22Rv1 (cell line): ENCODE measurements at regions not wholly inside any gene's neighbourhood (a gene's known extent, or its start where the extent isn't known, plus 50 kb on each side); places are given as distances from the start of the nearest gene placed in this dataset.

Source experiments
- H3K27ac ChIP-seq: fragments of 450-650 bp; 2 replicates; pipeline ENCODE4 v1.5.1; 2017
- ZFX ChIP-seq: fragments of 450-650 bp; IDR thresholded peaks from 2 replicates; pipeline ENCODE4 v1.6.1; 2017; ENCODE audit warnings: antibody characterized with exemption, borderline replicate concordance
- TF ChIP-seq, protein P1 (sequence below): fragments of 450-650 bp; IDR thresholded peaks from 2 replicates; pipeline ENCODE4 v1.5.1; 2017; ENCODE audit warnings: mild to moderate bottlenecking

DNA sequence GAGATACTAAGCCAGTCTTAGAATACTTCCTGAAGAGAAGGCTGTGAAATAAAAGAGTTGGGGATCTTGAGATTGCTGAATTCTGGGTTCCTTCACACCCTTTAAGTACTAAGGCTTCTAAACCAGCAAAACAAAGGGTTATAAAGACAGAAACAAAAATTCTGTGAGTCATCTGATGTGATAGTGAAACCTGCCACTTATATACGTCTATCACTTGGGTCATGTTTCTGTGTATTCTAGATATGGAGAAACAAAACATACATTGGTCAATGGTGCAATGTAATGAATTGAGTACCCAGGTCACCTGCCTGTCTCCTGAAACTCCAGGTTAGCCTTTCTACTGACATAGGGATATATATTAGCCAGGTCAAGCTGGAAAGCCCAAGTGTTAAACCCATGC is 319.3 kb upstream of the GRAMD2B start:
- no peak for TF ChIP-seq ZFX
- TF ChIP-seq, protein P1, sequence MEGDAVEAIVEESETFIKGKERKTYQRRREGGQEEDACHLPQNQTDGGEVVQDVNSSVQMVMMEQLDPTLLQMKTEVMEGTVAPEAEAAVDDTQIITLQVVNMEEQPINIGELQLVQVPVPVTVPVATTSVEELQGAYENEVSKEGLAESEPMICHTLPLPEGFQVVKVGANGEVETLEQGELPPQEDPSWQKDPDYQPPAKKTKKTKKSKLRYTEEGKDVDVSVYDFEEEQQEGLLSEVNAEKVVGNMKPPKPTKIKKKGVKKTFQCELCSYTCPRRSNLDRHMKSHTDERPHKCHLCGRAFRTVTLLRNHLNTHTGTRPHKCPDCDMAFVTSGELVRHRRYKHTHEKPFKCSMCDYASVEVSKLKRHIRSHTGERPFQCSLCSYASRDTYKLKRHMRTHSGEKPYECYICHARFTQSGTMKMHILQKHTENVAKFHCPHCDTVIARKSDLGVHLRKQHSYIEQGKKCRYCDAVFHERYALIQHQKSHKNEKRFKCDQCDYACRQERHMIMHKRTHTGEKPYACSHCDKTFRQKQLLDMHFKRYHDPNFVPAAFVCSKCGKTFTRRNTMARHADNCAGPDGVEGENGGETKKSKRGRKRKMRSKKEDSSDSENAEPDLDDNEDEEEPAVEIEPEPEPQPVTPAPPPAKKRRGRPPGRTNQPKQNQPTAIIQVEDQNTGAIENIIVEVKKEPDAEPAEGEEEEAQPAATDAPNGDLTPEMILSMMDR: no peak
- no peak overlapping the region for H3K27ac ChIP-seq

DNA sequence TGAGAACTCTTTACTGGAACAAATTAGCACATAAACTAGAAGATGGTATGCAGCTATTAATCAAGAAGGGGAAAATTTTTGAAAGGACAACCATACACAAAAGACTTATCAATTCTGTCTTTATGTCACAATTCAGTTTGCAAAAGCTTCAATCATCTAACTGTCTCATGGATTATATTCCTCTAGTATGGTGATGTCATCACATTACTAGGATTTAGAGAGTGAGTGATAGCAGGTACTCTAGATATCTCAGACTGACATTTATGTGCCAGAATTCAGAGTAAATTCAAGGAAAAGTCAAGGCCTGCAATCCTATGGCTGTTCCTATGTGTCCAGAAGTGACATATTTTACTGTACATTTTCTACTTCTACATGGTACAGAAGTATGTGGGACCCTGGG is 318.9 kb upstream of the GRAMD2B start:
- H3K27ac ChIP-seq: no peak overlapping the region
- no peak for TF ChIP-seq ZFX
- TF ChIP-seq, protein P1: no peak

DNA sequence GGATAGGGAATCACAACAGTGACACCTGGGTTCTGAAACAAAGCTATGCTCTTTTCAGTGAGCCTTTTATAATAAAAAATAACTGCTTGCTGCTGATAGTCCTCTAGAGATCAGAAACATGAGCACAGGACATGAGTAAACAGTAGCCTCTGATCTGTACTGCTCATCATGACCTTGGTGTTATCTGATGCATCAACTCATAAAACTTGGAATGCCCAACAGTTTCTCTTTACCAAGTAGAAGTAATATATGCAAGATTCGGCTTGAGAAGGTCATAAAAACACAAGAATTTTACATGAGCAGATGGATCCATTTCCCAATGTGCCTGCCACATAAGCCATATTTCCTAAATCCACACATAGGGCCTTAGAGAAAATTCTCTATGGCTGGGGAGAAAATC is 318.3 kb upstream of the GRAMD2B start:
- TF ChIP-seq, protein P1: no peak
- TF ChIP-seq ZFX: no peak
- no peak overlapping the region for H3K27ac ChIP-seq

DNA sequence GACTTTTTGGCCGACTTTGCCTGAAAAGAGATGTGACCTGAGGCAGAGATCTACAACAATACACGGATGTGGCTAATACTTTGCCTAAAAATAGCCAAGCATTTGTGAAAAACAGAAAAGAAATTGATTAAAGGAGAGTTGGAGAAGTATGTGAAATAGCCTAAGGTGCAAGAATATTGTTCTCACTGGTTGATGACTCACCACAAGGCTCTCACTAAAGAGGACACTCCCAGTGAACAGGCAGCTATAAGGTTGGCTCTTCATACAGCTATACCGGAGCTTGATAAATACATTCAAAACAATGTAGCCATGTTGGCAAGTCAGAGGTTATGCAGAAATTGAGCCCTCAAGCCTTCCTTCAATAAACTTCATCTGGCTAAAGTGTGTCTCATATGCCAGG is 317.2 kb upstream of the GRAMD2B start:
- no peak overlapping the region for H3K27ac ChIP-seq
- TF ChIP-seq ZFX: no peak
- TF ChIP-seq, protein P1: no peak

DNA sequence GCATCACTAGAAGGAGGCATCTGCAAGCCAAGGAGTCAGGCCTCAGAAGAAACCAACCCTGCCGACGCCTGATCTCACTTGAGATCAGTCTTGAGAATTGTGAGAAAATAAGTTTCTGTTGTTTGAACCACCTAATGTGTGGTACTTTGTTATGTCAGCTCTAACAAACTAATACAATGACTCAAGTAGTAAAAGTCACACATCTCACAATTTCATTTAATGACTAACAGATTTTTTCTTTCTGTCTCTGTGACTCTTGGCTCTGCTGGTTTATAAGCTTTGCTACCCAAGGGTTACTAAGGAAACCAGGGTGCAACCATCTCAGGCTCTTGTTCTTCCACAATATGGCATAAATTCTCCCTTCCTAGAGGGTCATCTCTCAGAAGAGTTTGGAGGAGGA is 315.8 kb upstream of the GRAMD2B start:
- TF ChIP-seq, protein P1: no peak
- no peak for TF ChIP-seq ZFX
- H3K27ac ChIP-seq: no peak overlapping the region

DNA sequence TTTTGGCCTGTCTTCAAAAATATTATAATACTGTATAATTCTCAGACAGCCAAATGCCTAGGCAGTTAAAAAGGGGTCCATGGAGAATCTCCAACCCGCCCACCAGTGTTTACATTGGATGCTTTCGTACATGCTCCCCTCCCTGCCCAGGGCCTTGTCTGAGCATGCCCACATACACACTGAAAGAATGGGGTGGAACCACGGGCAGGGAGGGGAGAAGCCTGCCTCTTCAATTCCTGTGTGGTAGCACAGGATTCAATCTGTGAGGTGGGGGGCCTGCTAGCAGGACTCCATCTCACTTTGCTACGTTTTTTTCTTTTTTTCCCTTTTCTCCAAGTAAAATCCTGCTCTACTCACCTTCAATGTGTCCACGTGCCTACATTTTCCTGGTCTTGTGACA is 314.7 kb upstream of the GRAMD2B start:
- TF ChIP-seq, protein P1: no peak
- no peak overlapping the region for H3K27ac ChIP-seq

DNA sequence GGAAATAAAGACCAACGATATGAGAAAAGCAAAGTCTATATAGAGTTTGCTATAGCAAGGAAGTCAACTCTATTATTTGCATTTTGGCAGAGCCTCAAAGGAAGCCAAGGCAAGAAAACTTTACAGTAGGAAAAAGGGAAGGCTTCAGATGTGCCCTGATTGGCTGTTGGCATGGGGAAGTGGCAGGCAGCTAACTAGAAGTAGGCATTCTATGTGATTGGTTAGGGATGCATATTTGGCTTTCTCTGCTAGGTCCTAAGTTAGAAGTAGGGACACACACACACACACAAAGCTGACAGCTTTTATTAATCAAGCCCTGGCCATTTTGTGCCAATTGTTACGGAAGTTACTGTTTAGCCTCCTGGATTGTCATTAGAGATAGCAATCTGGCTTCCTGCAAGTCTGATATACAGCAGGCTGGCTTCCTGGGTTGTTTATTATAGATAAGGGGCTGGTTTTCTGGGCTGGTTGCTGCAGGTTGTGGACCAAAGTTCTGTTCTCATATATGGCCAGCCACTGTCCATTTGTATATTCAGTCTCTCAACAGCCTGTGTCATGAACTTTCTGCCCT is 308.1 kb upstream of the GRAMD2B start:
- no peak for TF ChIP-seq ZFX
- TF ChIP-seq, protein P1: no peak

More for the DNA sequence above, 308.1 kb upstream of the GRAMD2B start:
- no peak overlapping the region for H3K27ac ChIP-seq
